Fibroblast of skin of back (primary cell): ENCODE measurements at regions not wholly inside any gene's neighbourhood (a gene's known extent, or its start where the extent isn't known, plus 50 kb on each side); places are given as distances from the start of the nearest gene placed in this dataset.

ENCODE experiments used
- DNase-seq: peaks from one replicate; pipeline ENCODE4 v3.0.0-alpha.2; 2013

- peak; percentile 81 for DNase-seq
These were observed 96.8 kb upstream of the AGR3 start for GRCh38 chr7:16978358-16979244.

DNA sequence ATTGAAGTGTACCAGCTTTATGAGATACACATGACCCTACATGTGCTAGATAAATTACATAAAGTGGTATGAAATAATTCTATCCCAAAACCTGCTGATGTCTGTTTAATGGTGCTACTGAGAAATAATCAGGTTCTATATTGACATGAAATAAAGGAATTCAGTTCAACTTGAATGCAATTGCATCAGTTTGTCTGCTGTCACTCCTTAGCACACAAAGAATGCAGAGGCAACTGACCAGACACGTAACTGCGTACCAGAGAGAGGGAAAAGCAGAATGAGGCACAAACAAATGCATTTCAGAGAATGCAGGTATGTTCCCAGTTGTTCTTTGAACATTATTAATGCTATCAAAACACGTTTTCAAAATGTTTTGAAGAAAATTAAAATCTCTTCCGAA, 98.8 kb upstream of the AGR3 start:
- DNase-seq: no peak

GRCh38 chr7:16982640-16983350, 101.0 kb upstream of the AGR3 start:
- DNase-seq: peak; percentile 57

DNA sequence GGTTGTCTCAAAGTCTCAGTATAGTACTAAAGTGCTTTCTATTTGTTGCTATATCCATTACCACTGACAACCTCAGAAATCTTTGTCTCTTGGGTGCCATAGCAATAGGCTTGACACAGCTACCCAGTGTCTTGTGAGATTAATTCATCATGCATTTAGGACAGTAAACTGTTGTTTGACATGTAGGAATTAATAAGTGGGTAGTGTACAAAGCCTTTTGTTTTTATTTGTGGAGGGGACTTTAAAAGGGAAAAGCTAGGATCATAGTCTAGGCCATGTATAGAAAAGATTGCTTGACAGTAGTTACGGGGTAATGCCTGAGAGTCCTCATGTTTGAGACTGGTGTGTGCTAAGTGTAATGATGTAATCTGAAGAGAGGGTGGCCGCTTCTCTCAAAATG, 102.6 kb upstream of the AGR3 start:
- no peak for DNase-seq

GRCh38 chr7:16985621-16986020, 103.8 kb upstream of the AGR3 start:
- DNase-seq: no peak

- no peak for DNase-seq
These were observed 105.0 kb upstream of the AGR3 start for GRCh38 chr7:16986755-16987154.

- DNase-seq: peak; percentile 73
These were observed 108.1 kb upstream of the AGR3 start for GRCh38 chr7:16989811-16990413.

- DNase-seq: no peak
These were observed 109.8 kb upstream of the AGR3 start for GRCh38 chr7:16991551-16991950.

GRCh38 chr7:16993543-16993942, 111.8 kb upstream of the AGR3 start:
- DNase-seq: no peak

DNA sequence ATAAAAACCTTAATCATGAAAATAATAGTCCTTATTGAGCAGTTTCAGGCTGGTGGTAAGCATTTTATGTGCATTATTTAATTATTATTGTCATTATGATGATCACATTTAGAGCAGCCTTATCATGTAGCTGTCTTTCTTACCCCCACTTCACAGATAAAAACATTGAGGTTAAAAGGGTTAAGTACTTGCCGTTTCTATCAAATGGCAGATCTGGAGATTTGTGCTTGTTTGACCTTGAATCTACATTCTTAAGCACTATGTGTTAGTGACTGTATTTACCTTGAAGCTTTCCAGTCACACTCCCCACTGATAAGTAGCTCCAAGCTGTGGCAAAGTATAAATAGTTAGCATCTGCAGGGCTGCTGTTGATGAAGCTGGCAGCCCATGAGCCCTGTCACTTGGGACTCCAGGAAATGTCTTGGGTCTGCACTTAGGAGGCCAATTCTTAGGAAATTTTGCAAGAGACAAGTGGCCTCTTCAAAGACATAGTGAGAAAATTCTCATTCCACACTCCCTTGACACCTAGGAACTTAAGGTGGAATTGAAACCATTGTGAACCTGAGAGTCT, 116.8 kb upstream of the AGR3 start:
- DNase-seq: no peak

- no peak for DNase-seq
These were observed 117.9 kb upstream of the AGR3 start for GRCh38 chr7:16999541-17000267.

DNA sequence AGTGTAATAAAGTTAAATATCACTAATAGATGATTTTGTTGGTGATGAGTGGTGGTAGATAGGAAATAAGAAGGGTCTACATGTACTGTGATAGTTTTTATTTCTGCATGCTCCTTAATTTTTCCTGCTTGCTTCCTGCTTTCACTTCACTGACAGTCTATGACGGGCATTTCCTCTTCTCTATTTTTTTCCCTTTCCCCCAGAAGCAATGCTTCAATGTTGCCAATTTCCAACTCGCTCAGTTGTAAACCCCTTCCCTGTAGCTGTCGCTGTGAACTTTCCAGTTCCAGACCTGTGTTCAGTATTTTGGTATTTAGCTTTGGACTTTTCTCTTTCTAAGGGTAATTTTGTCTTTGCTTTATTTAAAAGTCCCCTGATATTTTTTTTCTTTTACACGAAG, 123.5 kb upstream of the AGR3 start:
- DNase-seq: no peak

DNA sequence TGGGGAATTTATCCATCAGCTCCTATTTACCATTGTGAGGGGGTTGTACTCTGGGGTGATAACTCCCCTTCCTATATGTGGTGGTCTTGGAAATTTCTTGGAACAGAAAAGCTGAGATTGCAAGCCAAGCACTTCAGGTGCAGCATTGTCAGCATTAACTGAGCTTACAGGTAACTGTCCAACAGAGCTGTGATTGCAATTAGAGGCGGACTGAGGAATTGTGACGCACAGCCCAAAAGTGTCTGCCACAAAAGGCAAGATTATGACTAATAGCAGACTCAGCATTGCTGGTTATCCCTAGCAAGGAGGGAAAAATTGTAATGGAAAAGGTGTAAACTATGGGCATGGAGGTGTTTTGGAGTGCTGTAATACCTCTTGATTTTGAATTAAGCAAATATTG, 126.1 kb upstream of the AGR3 start:
- DNase-seq: no peak

GRCh38 chr7:17009007-17009719, 127.4 kb upstream of the AGR3 start:
- DNase-seq: peak; percentile 31

DNA sequence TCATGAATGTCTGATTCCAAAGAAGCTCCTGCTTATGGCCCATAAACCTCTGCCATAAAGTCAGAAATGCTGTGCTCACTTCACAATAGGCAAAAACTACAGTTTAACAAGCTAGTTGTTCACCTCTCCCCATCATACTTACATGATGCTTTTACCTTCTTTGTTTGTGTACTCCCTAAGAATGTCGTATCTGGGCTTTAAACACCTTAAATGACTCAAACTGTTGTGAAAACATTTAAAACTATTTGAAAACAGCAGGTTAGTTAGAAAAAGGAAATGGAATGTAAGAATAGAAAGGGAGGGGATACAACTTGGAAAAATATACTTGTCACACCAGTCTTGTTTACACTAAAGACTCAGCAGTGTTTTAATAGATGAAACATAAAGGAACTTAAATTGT, 128.2 kb upstream of the AGR3 start:
- no peak for DNase-seq

DNA sequence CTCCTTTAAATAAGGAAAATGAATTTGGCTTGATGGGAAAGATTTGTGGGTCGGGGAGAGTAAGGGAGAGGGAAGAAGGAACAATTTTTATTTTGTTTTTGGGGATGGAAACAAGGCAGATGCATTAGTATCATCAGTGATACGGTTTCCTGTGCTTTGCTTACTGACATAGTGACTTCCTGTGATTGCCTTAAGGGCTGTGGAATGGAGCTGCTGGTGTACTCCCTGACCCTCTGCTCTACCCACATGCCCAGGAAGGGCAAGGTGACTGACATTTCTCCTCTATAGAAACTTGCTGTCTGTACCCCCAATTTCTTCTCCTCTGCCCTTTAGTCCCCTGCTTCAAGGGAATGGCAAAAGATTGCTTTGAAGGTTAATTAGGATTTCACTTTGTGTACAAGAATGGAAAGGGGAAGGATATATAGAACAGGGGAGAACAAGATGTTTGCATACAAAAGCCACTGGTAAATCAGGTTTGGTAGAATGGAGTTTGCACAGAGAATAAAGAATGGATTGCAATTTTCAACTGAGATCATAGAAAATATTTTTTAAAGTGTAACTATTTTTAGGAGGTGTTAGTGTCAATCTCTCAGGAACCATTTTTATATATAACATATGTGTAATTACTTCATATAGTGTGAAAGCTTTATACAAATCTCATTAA, 129.0 kb upstream of the AGR3 start:
- DNase-seq: no peak

DNA sequence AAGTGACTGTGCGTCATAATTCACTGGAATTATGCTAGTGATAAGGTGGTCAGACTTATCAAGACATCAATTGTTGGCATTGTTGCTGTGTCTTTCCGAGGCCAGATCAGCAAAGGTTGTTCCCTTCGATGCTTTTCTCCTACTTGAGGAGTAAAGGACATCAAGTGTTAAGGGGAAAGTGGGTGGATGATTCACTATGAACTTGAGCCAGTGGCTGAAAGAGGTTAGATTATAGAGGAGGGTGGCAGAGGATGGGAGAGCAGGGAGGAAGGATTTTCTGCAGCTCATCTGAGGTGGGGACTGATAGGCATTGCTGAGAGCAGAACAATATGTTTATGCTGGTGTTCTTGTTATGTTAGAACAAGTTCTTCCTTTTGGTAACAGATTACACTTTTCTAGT, 131.4 kb upstream of the AGR3 start:
- DNase-seq: no peak

GRCh38 chr7:17014686-17015085, 132.9 kb upstream of the AGR3 start:
- DNase-seq: no peak

GRCh38 chr7:17015598-17016031, 133.8 kb upstream of the AGR3 start:
- peak; percentile 84 for DNase-seq

DNA sequence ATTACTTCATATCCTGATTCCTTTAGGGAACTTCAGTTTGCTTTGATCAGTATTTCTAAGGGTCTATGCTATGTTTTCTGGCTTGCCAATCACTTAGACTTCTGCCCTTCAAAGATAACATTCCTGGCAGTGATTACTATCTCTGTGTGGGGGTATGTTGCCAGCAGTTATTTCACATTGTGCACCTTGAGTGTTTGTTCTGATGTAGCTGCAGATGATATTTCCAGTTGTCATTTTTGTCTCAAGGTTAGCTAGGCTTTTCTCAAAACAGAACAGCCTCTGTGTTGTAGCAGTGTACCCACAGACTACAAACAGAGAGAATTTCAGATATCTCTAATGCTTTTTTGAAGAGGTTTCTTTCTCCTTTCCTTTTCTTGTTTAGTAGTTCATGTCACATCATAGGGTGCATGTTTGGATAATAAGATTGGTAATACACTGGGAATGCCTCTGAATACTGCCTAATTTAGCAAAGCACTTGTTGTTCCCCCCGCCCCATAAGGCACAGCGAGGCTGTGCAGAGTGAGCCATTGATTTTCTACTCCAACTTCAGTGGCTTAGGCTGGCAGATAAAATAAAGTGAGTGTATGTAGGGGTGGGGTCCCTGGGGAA, 134.7 kb upstream of the AGR3 start:
- peak; percentile 26 for DNase-seq

DNA sequence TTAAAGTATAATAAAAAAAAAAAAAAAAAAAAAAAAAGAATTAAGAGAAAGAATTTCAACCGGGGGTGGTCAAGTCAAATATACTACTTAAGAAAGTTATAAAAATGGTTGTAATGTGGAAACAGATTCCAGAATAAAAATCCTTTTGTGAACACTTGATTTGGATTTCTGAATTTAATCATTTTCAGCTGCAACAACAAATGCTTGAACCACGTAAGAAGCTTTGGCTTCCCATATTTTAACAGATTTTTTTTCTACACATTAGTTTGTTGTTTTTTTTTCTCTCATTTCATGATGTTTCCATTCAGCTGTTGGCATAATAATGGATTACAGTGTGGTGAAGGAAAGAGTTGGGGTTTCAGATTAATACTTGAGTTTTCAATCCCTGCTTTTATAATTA, 137.3 kb upstream of the AGR3 start:
- DNase-seq: peak; percentile 72
